GM12875 (cell line): ENCODE measurements at regions not wholly inside any gene's neighbourhood (a gene's known extent, or its start where the extent isn't known, plus 50 kb on each side); places are given as distances from the start of the nearest gene placed in this dataset.

Experiments used
- H3K4me3 ChIP-seq: one replicate; pipeline ENCODE4 v1.5.1; 2011; ENCODE audit warnings: low read depth, low read length, control low read depth
- CTCF ChIP-seq: IDR thresholded peaks from 2 replicates; pipeline ENCODE4 v1.5.1; 2011; ENCODE audit warnings: low read depth, mild to moderate bottlenecking, control low read depth, inconsistent platforms, low read length, moderate library complexity, borderline replicate concordance; ENCODE audit not compliant: insufficient read depth

DNA sequence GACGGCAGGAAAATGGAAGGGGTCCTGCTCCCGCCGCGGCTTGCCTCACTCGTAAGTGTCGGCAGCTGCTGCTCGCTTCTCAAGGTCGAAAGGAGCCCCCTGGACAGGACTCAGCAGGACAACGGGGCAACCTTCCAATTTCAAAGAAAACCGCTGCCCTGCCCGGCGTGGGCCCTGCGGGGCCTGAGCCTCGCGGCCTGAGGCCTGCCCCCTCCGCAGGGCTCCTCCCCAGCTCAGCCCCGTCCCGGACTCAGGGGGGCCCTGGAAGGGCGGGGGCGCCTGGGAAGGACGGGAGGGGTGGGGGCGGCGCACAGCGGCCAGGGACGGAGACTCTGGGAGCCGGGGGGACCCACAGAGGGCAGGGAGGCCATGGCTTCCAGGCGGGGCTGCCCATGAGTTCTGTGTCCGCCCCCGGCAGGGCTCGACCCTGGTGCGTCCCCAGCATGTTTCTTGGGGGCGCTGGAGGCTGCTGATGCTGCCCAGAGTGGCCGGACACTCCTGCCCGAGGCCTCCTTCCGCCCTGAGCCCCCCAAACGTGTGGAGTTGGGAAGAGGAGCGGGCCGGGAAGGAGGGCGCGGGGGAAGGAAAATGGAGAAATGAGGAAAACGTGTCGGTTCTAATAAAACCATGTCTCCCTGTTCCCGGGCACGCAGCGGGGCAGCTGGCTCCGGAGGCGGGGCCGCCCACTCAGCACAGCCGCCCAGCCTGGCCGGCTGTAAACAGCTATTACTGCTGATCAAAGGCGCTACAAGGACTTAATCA, 114.6 kb downstream of the DLL1 start:
- no peak for TF ChIP-seq CTCF
- no peak overlapping the region for H3K4me3 ChIP-seq

GRCh38 chr6:170175644-170176135, 115.2 kb downstream of the DLL1 start:
- TF ChIP-seq CTCF = no peak
- no peak overlapping the region for H3K4me3 ChIP-seq

GRCh38 chr6:170174771-170175643, 115.9 kb downstream of the DLL1 start:
- TF ChIP-seq CTCF = no peak
- H3K4me3 ChIP-seq = no peak overlapping the region

- no peak for TF ChIP-seq CTCF
- H3K4me3 ChIP-seq = no peak overlapping the region
These were observed 116.6 kb downstream of the DLL1 start for GRCh38 chr6:170174124-170174770.

DNA sequence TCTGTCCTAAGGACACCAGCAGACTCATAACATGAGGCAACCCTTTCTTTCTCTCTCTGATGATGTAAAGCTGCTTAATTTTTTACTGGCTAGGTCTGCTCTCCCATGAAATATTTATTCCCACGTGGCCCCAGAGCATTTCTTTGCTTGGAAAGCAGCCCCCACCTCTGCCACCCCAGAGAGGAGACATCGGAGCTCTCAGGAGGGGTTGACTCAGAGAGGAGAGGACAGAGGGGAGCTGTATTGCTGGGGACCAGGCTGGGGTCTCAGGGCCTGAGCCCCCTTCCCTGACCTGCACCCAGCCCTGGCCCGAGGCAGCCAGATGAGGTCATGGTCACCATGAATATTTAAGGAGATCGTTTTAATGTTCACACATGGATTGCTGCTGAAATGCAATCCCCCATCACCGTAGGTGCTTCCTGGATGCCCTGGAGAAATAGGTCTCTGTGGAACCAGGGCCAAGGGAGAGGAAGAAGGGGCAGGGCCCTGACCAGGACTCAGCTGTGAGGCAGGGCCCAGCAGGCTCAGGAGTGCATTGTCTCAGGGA, 117.5 kb downstream of the DLL1 start:
- TF ChIP-seq CTCF = no peak
- no peak overlapping the region for H3K4me3 ChIP-seq

GRCh38 chr6:170172825-170173256, 118.0 kb downstream of the DLL1 start:
- no peak for TF ChIP-seq CTCF
- H3K4me3 ChIP-seq = no peak overlapping the region
